BJ (cell line): ENCODE measurements at regions not wholly inside any gene's neighbourhood (a gene's known extent, or its start where the extent isn't known, plus 50 kb on each side); places are given as distances from the start of the nearest gene placed in this dataset.

Experiments
- CTCF ChIA-PET: fragments of 350-600 bp; formaldehyde crosslinking; extraction: SDS; loops from one replicate; lab custom pipeline; 2021; ENCODE audit warnings: antibody characterized with exemption, inconsistent platforms; lab: Yijun Ruan, JAX
- POLR2A ChIA-PET: fragments of 300-600 bp; sonication (Branson Sonifier 250); formaldehyde crosslinking; extraction: SDS; loops from one replicate; lab custom pipeline; 2021; ENCODE audit warnings: antibody characterized with exemption; lab: Charles Lee
- DNase-seq: peaks from one replicate; pipeline ENCODE4 v3.0.0-alpha.2; 2011; ENCODE audit warnings: low read depth
- H3K27me3 ChIP-seq: 2 replicates; pipeline ENCODE4 v1.6.0; 2011; ENCODE audit warnings: low read length; ENCODE audit not compliant: control insufficient read depth, insufficient read depth
- H3K36me3 ChIP-seq: 2 replicates; pipeline ENCODE4 v1.5.1; 2011; ENCODE audit warnings: low read length; ENCODE audit not compliant: control insufficient read depth, insufficient read depth
- H3K4me3 ChIP-seq: 2 replicates; pipeline ENCODE4 v1.5.1; 2011; ENCODE audit warnings: low read depth, mild to moderate bottlenecking, control low read depth, low read length
- CTCF ChIP-seq: IDR thresholded peaks from 2 replicates; pipeline ENCODE4 v1.5.1; 2011; ENCODE audit warnings: low read depth, mild to moderate bottlenecking, control low read depth, inconsistent platforms, low read length, moderate library complexity; ENCODE audit not compliant: insufficient read depth

- H3K36me3 ChIP-seq = no peaks in the 10 kb centered on the region
- no peak for TF ChIP-seq CTCF
- H3K27me3 ChIP-seq = no peaks in the 10 kb centered on the region
- ChIA-PET CTCF (no interaction called here), POLR2A (no interaction called here)
- no peak overlapping the region for H3K4me3 ChIP-seq
- no peak for DNase-seq
Observed at GRCh38 chr14:44669496-44669895, 162.4 kb upstream of the FSCB start.

GRCh38 chr14:44663136-44663535 lies 156.1 kb upstream of the FSCB start:
- TF ChIP-seq CTCF = no peak
- ChIA-PET POLR2A (no interaction called here), CTCF (interaction anchor here (0.7 kb wide), 1 partner anchor 859 kb away, joined by 5 read pairs; no protein-coding TSS in a partner anchor)
- Histone ChIP-seq H3K36me3 (no peaks in the 10 kb centered on the region), H3K27me3 (no peaks in the 10 kb centered on the region), H3K4me3 (no peak overlapping the region)
- no peak for DNase-seq

GRCh38 chr14:44662250-44662891 lies 155.3 kb upstream of the FSCB start:
- no peak overlapping the region for H3K4me3 ChIP-seq
- H3K36me3 ChIP-seq = no peaks in the 10 kb centered on the region
- ChIA-PET CTCF (no interaction called here), POLR2A (no interaction called here)
- TF ChIP-seq CTCF = no peak
- no peak for DNase-seq
- no peaks in the 10 kb centered on the region for H3K27me3 ChIP-seq

- ChIA-PET POLR2A (no interaction called here), CTCF (no interaction called here)
- DNase-seq = no peak
Observed at GRCh38 chr14:44658389-44658696, 151.3 kb upstream of the FSCB start.

GRCh38 chr14:44657696-44658388 lies 150.8 kb upstream of the FSCB start:
- no peak for TF ChIP-seq CTCF
- ChIA-PET CTCF (no interaction called here), POLR2A (no interaction called here)
- no peak overlapping the region for H3K4me3 ChIP-seq
- H3K27me3 ChIP-seq = no peaks in the 10 kb centered on the region
- no peak for DNase-seq
- no peaks in the 10 kb centered on the region for H3K36me3 ChIP-seq

More at GRCh38 chr14:44658389-44658696, 151.3 kb upstream of the FSCB start:
- TF ChIP-seq CTCF = no peak
- H3K36me3 ChIP-seq = no peaks in the 10 kb centered on the region
- H3K4me3 ChIP-seq = no peak overlapping the region
- H3K27me3 ChIP-seq = no peaks in the 10 kb centered on the region
